ENCODE measurements at regions not wholly inside any gene's neighbourhood (a gene's known extent, or its start where the extent isn't known, plus 50 kb on each side); places are given as distances from the start of the nearest gene placed in this dataset.

GRCh38 chr1:4587721-4588120 lies 66.7 kb upstream of the AJAP1 start:
- Histone ChIP-seq H3K4me3 (ENCODE audit: insufficient read depth, low read length) (no peak overlapping the region), H2AFZ (ENCODE audit: low read length) (no peak overlapping the region), H3K4me1 (ENCODE audit: insufficient read depth, low read length) (no peaks in the 10 kb centered on the region), H3K9me3 (ENCODE audit: low read depth, low read length) (no peaks in the 10 kb centered on the region), H4K20me1 (ENCODE audit: insufficient read depth, low read length) (no peaks in the 10 kb centered on the region), H3K79me2 (ENCODE audit: insufficient read depth, low read length) (no peaks in the 10 kb centered on the region), H3K4me2 (ENCODE audit: insufficient read depth, low read length) (no peak overlapping the region), H3K27ac (ENCODE audit: low read depth, low read length) (no peak overlapping the region), H3K27me3 (ENCODE audit: insufficient read depth, low read length) (no peaks in the 10 kb centered on the region), H3K36me3 (ENCODE audit: insufficient read depth, low read length) (no peaks in the 10 kb centered on the region)
- TF ChIP-seq, protein P1, sequence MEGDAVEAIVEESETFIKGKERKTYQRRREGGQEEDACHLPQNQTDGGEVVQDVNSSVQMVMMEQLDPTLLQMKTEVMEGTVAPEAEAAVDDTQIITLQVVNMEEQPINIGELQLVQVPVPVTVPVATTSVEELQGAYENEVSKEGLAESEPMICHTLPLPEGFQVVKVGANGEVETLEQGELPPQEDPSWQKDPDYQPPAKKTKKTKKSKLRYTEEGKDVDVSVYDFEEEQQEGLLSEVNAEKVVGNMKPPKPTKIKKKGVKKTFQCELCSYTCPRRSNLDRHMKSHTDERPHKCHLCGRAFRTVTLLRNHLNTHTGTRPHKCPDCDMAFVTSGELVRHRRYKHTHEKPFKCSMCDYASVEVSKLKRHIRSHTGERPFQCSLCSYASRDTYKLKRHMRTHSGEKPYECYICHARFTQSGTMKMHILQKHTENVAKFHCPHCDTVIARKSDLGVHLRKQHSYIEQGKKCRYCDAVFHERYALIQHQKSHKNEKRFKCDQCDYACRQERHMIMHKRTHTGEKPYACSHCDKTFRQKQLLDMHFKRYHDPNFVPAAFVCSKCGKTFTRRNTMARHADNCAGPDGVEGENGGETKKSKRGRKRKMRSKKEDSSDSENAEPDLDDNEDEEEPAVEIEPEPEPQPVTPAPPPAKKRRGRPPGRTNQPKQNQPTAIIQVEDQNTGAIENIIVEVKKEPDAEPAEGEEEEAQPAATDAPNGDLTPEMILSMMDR (IDR thresholded peaks at IDR 0.05; ENCODE audit: extremely low read depth, low read depth, low read length), result no peak
- no peak for DNase-seq (ENCODE audit: insufficient read length, low spot score, missing footprints)

DNA sequence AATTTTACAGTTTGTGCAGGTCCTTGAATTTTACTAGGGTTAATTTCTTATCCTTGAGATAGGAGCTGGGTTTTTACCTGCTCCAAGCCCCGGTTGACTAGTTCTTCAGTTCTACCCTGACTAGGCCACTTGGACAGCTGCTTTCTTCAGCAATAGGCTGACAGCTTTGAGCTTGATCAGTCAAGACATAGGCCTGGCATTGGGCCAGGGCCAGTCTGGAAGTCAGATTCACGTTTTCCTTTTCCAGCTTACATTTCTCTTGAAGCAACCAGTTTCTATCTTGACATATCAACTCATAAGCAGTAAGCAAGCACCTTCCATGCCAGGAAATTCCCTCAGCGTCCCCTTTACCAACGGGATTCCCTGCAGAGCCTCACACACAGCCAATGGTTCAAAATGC lies 63.7 kb upstream of the AJAP1 start:
- H3K27ac ChIP-seq (ENCODE audit: low read depth, low read length), result no peak overlapping the region
- H3K4me1 ChIP-seq (ENCODE audit: insufficient read depth, low read length), result no peaks in the 10 kb centered on the region
- TF ChIP-seq, protein P1 (IDR thresholded peaks at IDR 0.05; ENCODE audit: extremely low read depth, low read depth, low read length), result no peak
- no peak overlapping the region for H3K4me3 ChIP-seq (ENCODE audit: insufficient read depth, low read length)
- no peak overlapping the region for H2AFZ ChIP-seq (ENCODE audit: low read length)
- H3K36me3 ChIP-seq (ENCODE audit: insufficient read depth, low read length), result no peaks in the 10 kb centered on the region
- DNase-seq (ENCODE audit: insufficient read length, low spot score, missing footprints), result peak; percentile 32
- no peaks in the 10 kb centered on the region for H3K9me3 ChIP-seq (ENCODE audit: low read depth, low read length)
- H3K4me2 ChIP-seq (ENCODE audit: insufficient read depth, low read length), result no peak overlapping the region
- no peaks in the 10 kb centered on the region for H3K79me2 ChIP-seq (ENCODE audit: insufficient read depth, low read length)
- no peaks in the 10 kb centered on the region for H3K27me3 ChIP-seq (ENCODE audit: insufficient read depth, low read length)
- H4K20me1 ChIP-seq (ENCODE audit: insufficient read depth, low read length), result no peaks in the 10 kb centered on the region

DNA sequence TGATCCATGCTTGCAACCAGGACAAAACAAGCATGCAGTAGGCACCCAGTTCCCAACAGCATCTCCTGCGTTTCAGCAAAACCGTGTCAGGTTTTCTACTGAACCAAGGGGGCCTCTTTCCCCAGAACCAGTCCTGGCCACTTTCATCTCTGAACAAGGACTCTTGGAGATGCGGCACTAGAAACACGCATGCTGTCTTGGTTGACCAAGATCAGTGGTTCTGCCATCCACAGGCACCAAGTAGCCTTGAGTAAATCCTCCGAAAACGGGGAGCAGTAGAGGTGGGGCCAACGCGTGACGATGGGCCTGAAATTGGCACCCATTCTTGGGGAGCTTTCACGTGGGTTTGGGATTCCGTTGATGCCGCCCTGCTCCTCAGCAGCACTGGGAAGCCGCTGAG lies 62.5 kb upstream of the AJAP1 start:
- H3K9me3 ChIP-seq (ENCODE audit: low read depth, low read length), result no peaks in the 10 kb centered on the region
- no peaks in the 10 kb centered on the region for H4K20me1 ChIP-seq (ENCODE audit: insufficient read depth, low read length)
- H2AFZ ChIP-seq (ENCODE audit: low read length), result no peak overlapping the region
- no peak overlapping the region for H3K4me3 ChIP-seq (ENCODE audit: insufficient read depth, low read length)
- DNase-seq (ENCODE audit: insufficient read length, low spot score, missing footprints), result peak; percentile 27
- no peaks in the 10 kb centered on the region for H3K27me3 ChIP-seq (ENCODE audit: insufficient read depth, low read length)
- H3K79me2 ChIP-seq (ENCODE audit: insufficient read depth, low read length), result no peaks in the 10 kb centered on the region
- H3K27ac ChIP-seq (ENCODE audit: low read depth, low read length), result no peak overlapping the region
- no peaks in the 10 kb centered on the region for H3K4me1 ChIP-seq (ENCODE audit: insufficient read depth, low read length)
- no peaks in the 10 kb centered on the region for H3K36me3 ChIP-seq (ENCODE audit: insufficient read depth, low read length)
- TF ChIP-seq, protein P1 (IDR thresholded peaks at IDR 0.05; ENCODE audit: extremely low read depth, low read depth, low read length), result no peak
- H3K4me2 ChIP-seq (ENCODE audit: insufficient read depth, low read length), result no peak overlapping the region

- TF ChIP-seq, protein P1 (IDR thresholded peaks at IDR 0.05; ENCODE audit: extremely low read depth, low read depth, low read length), result no peak
- DNase-seq (ENCODE audit: insufficient read length, low spot score, missing footprints), result no peak
- Histone ChIP-seq H4K20me1 (ENCODE audit: insufficient read depth, low read length) (no peaks in the 10 kb centered on the region), H3K4me3 (ENCODE audit: insufficient read depth, low read length) (no peak overlapping the region), H3K36me3 (ENCODE audit: insufficient read depth, low read length) (no peaks in the 10 kb centered on the region), H2AFZ (ENCODE audit: low read length) (no peak overlapping the region), H3K4me2 (ENCODE audit: insufficient read depth, low read length) (no peak overlapping the region), H3K9me3 (ENCODE audit: low read depth, low read length) (no peaks in the 10 kb centered on the region), H3K79me2 (ENCODE audit: insufficient read depth, low read length) (no peaks in the 10 kb centered on the region), H3K27ac (ENCODE audit: low read depth, low read length) (no peak overlapping the region), H3K4me1 (ENCODE audit: insufficient read depth, low read length) (no peaks in the 10 kb centered on the region), H3K27me3 (ENCODE audit: insufficient read depth, low read length) (no peaks in the 10 kb centered on the region)
These were observed 61.3 kb upstream of the AJAP1 start for GRCh38 chr1:4593106-4593505.

Data from osteoblast (primary cell).